ENCODE measurements at regions not wholly inside any gene's neighbourhood (a gene's known extent, or its start where the extent isn't known, plus 50 kb on each side); places are given as distances from the start of the nearest gene placed in this dataset.

DNA sequence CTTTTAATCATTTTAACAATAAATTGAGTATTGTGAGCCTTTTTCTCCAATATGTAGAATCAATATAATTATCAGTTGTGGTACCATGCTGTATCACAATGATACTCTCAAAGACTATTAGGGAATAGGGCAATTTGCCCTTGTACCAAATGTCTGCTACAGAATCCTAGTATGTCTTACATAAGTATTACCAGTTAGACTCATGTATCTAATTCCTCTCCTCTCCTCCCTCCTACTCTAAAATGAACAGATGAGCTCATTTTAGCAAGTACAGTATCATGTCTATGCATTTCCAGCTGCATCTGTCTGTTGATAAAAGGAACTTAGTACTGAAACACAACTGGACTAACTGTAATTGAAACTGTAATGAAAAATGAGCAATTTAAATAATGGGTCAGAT, 124.3 kb upstream of the ATP11B start:
- Histone ChIP-seq H3K4me1 (no peaks in the 10 kb centered on the region), H3K27me3 (no peaks in the 10 kb centered on the region), H3K4me3 (no peak overlapping the region), H3K9me3 (no peaks in the 10 kb centered on the region), H3K36me3 (replicated peaks in 1 of 2; ENCODE audit: insufficient read depth in 1 of 2, low read depth in 2 of 2) (no peaks in the 10 kb centered on the region), H3K27ac (no peak overlapping the region)
- intact Hi-C loops (cut with DNase I), result no loop called here
- DNase-seq (no peak), ATAC-seq (no peak)
- no peak for TF ChIP-seq POLR2A (IDR thresholded peaks at IDR 0.05)
- TF ChIP-seq, protein P1, sequence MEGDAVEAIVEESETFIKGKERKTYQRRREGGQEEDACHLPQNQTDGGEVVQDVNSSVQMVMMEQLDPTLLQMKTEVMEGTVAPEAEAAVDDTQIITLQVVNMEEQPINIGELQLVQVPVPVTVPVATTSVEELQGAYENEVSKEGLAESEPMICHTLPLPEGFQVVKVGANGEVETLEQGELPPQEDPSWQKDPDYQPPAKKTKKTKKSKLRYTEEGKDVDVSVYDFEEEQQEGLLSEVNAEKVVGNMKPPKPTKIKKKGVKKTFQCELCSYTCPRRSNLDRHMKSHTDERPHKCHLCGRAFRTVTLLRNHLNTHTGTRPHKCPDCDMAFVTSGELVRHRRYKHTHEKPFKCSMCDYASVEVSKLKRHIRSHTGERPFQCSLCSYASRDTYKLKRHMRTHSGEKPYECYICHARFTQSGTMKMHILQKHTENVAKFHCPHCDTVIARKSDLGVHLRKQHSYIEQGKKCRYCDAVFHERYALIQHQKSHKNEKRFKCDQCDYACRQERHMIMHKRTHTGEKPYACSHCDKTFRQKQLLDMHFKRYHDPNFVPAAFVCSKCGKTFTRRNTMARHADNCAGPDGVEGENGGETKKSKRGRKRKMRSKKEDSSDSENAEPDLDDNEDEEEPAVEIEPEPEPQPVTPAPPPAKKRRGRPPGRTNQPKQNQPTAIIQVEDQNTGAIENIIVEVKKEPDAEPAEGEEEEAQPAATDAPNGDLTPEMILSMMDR (IDR thresholded peaks at IDR 0.05), result no peak

DNA sequence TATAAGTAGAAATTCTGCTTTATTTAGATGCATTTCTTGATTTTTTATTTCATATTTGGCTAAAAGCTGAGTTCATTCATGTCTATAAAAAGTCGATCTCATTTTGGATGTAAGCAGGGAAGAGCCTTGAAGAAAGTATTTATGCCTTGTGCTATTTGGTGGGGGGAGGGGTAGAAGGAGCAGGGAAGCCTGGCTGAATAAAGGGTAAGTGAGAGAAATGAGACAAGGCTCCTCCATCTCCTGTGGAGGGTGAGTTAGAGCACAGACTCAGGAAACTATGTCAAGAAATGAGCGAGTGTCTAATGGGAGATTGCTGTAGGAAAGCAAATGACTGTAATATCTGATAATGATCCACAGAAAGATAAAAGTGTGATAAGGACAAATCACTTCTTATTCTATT, 121.8 kb upstream of the ATP11B start:
- Histone ChIP-seq H3K4me3 (no peak overlapping the region), H3K27ac (no peak overlapping the region), H3K9me3 (no peaks in the 10 kb centered on the region), H3K4me1 (no peaks in the 10 kb centered on the region), H3K27me3 (no peaks in the 10 kb centered on the region), H3K36me3 (replicated peaks in 1 of 2; ENCODE audit: insufficient read depth in 1 of 2, low read depth in 2 of 2) (no peaks in the 10 kb centered on the region)
- 61 to 63% methylated on average over 2 of the region's 2 CpGs for WGBS, 2 donors
- intact Hi-C loops (cut with DNase I), result no loop called here
- TF ChIP-seq, protein P1 (IDR thresholded peaks at IDR 0.05), result no peak
- no peak for TF ChIP-seq POLR2A (IDR thresholded peaks at IDR 0.05)
- ATAC-seq (no peak), DNase-seq (no peak)

DNA sequence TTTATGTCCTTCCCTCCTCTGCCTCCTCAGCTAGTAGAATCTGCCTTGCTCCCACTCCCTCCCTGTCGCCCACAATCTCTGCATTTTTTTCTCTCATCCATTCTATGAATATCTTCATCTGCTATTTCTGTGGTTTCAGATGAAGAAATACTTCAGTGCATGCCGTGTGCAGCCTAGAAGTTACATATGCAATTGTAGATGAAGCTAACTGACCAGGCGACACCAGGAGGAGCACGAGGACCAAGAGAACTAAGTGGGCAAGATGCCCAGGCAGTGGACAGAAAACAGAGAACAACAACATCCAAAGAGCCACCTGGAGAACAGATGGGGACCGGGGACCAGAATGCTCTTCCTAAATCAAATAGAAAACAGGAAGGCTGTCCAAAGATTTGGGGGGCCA, 121.4 kb upstream of the ATP11B start:
- WGBS, 2 donors, result 53 to 56% methylated on average over 5 of the region's 5 CpGs
- no peaks in the 10 kb centered on the region for H3K27me3 ChIP-seq
- H3K27ac ChIP-seq, result no peak overlapping the region
- H3K9me3 ChIP-seq, result no peaks in the 10 kb centered on the region
- H3K4me3 ChIP-seq, result no peak overlapping the region
- intact Hi-C loops (cut with DNase I), result no loop called here
- TF ChIP-seq POLR2A (IDR thresholded peaks at IDR 0.05), result no peak
- no peaks in the 10 kb centered on the region for H3K4me1 ChIP-seq
- no peak for ATAC-seq
- DNase-seq, result peak in 1 of 4 donors; percentile 9
- H3K36me3 ChIP-seq (replicated peaks in 1 of 2; ENCODE audit: insufficient read depth in 1 of 2, low read depth in 2 of 2), result no peaks in the 10 kb centered on the region

DNA sequence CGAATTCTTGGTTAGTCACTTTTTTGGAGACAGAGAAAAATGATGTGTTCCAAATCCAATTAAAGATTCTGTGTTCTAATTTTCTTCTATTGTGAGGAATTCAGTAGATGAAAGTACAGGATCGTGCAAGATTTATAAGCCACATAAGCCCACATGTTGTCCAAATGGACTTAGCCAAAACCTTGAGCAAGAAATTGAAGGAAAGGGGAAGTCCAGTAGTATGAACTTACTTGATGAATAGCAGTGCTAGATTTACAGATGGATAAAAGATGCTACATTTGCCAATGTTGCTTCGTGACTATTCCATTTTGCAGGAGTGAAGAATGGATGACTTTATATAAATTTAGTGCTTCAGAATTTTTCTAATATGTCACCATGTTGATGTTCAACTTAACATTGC, 120.0 kb upstream of the ATP11B start:
- H3K27me3 ChIP-seq, result no peaks in the 10 kb centered on the region
- no peak for TF ChIP-seq POLR2A (IDR thresholded peaks at IDR 0.05)
- TF ChIP-seq, protein P1 (IDR thresholded peaks at IDR 0.05), result no peak
- no peak overlapping the region for H3K4me3 ChIP-seq
- H3K4me1 ChIP-seq, result no peaks in the 10 kb centered on the region
- no peaks in the 10 kb centered on the region for H3K36me3 ChIP-seq (replicated peaks in 1 of 2; ENCODE audit: insufficient read depth in 1 of 2, low read depth in 2 of 2)
- ATAC-seq (no peak), DNase-seq (no peak)
- no peak overlapping the region for H3K27ac ChIP-seq
- H3K9me3 ChIP-seq, result no peaks in the 10 kb centered on the region
- 41 to 56% methylated on average over 3 of the region's 3 CpGs for WGBS, 2 donors
- intact Hi-C loops (cut with DNase I), result no loop called here

DNA sequence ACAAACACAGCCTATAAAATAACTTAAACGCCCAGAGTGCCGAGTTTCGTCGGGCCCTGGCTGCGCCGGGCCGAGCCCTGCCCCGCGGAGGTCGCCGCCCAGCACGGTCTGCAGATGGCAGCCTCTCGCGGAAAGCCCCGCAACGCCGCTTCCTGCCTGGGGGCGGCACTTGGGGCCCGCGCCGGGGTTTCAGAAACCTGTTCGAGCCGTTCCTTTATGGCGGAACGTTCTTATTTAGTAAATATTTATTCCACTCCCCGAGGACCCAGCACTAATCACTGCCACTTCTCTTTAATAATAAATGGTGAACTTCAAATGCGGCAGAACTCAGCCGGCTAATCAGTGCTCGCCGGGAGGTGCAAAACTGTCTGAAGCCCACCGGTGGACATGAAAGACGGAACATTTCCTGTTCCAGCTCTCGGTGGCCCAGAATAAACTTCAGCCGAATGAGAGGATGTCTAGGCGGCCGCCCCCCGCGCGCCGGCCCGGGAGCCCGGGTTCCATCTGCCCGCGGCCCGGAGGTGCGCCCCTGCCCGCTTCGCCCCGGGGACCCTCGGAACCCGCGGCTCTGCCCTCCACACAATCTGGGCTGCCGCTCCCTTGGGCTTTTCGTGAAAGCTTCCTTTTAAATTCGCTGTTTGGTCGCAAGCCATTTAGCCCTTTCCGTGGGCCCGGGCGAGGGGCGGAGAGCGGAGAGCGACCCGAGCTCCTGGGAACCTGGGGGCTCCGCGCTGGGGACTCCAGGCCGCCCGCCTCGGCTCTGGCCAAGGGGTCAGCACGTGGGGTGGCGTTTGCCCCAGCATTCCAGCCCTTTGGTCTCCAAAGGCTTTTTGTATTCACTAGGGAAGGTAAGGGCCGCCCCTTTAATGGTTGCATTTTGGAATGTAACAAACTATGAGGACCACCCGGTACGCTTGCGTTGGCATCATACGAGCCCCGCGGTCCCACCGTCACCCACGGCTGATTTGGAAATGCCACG, 110.8 kb upstream of the ATP11B start:
- Histone ChIP-seq H3K9me3 (no peaks in the 10 kb centered on the region), H3K4me1 (peaks cover 17% of the 10 kb centered on the region), H3K27me3 (peaks cover 0 to 14% of the 10 kb centered on the region in 2 donors), H3K4me3 (peak overlapping the region; percentile 13 to 51), H3K27ac (no peak overlapping the region), H3K36me3 (replicated peaks in 1 of 2; ENCODE audit: insufficient read depth in 1 of 2, low read depth in 2 of 2) (no peaks in the 10 kb centered on the region)
- ATAC-seq (peak; percentile 45), DNase-seq (peak; percentile 29 to 59 (median 42))
- 0 to 1% methylated on average over 57 to 80 of the region's 80 CpGs for WGBS, 2 donors
- TF ChIP-seq, protein P1 (IDR thresholded peaks at IDR 0.05), result peak in 3 of 7 experiments; percentile 7 to 24 (median 18)
- TF ChIP-seq POLR2A (IDR thresholded peaks at IDR 0.05), result no peak
- intact Hi-C loops (cut with DNase I), result loop anchor here (5.0 kb wide), 1 partner anchor 975 kb away; no protein-coding TSS in a partner anchor

Measured in body of pancreas (tissue), 4 donors.